NCI-H748 (cell line): ENCODE measurements at regions not wholly inside any gene's neighbourhood (a gene's known extent, or its start where the extent isn't known, plus 50 kb on each side); places are given as distances from the start of the nearest gene placed in this dataset.
"Not testable (repeated sequence)": the region's sequence is repeated elsewhere in the genome, so short reads cannot be mapped to it uniquely, and the experiment has no call there.

Experiments
- DNase-seq: peaks from one replicate; lab custom pipeline; 2025; ENCODE audit not compliant: unreplicated experiment; lab: John Stamatoyannopoulos, UW

GRCh38 chr3:154684440-154684839, 254.4 kb upstream of the GPR149 start:
- DNase-seq, result peak; percentile 5

- DNase-seq, result peak; percentile 25
Observed at GRCh38 chr3:154684021-154684420, 254.0 kb upstream of the GPR149 start.

- DNase-seq, result no peak
Observed at GRCh38 chr3:154678041-154678654, 248.2 kb upstream of the GPR149 start.

- no peak for DNase-seq
Observed at GRCh38 chr3:154668835-154669234, 238.8 kb upstream of the GPR149 start.

- DNase-seq, result no peak
Observed at GRCh38 chr3:154668187-154668586, 238.2 kb upstream of the GPR149 start.

GRCh38 chr3:154666542-154666941, 236.6 kb upstream of the GPR149 start:
- DNase-seq, result no peak

GRCh38 chr3:154664714-154665113, 234.7 kb upstream of the GPR149 start:
- DNase-seq, result no peak

- DNase-seq, result no peak
Observed at GRCh38 chr3:154662851-154663250, 232.9 kb upstream of the GPR149 start.

GRCh38 chr3:154660811-154661210, 230.8 kb upstream of the GPR149 start:
- no peak for DNase-seq

- DNase-seq, result no peak
Observed at GRCh38 chr3:154658000-154658399, 228.0 kb upstream of the GPR149 start.

- no peak for DNase-seq
Observed at GRCh38 chr3:154657218-154657617, 227.2 kb upstream of the GPR149 start.

- no peak for DNase-seq
Observed at GRCh38 chr3:154656486-154656885, 226.5 kb upstream of the GPR149 start.

GRCh38 chr3:154642145-154642544, 212.2 kb upstream of the GPR149 start:
- no peak for DNase-seq

- DNase-seq, result no peak
Observed at GRCh38 chr3:154625756-154626155, 195.8 kb upstream of the GPR149 start.

GRCh38 chr3:154619621-154620020, 189.6 kb upstream of the GPR149 start:
- DNase-seq, result not testable (repeated sequence)

GRCh38 chr3:154616298-154616697, 186.3 kb upstream of the GPR149 start:
- DNase-seq, result no peak

GRCh38 chr3:154615471-154615870, 185.5 kb upstream of the GPR149 start:
- no peak for DNase-seq

- DNase-seq, result no peak
Observed at GRCh38 chr3:154614601-154615000, 184.6 kb upstream of the GPR149 start.

GRCh38 chr3:154614078-154614477, 184.1 kb upstream of the GPR149 start:
- no peak for DNase-seq

- DNase-seq, result no peak
Observed at GRCh38 chr3:154602241-154602640, 172.3 kb upstream of the GPR149 start.

- peak; percentile 3 for DNase-seq
Observed at GRCh38 chr3:154598166-154598565, 168.2 kb upstream of the GPR149 start.

GRCh38 chr3:154590675-154591384, 160.8 kb upstream of the GPR149 start:
- DNase-seq, result no peak

- no peak for DNase-seq
Observed at GRCh38 chr3:154588831-154589230, 158.8 kb upstream of the GPR149 start.
